ENCODE measurements at regions not wholly inside any gene's neighbourhood (a gene's known extent, or its start where the extent isn't known, plus 50 kb on each side); places are given as distances from the start of the nearest gene placed in this dataset.

GRCh38 chr1:209406168-209406567 is 177.3 kb upstream of the CAMK1G start (continued):
- TF ChIP-seq ZNF280D (tag by site-specific recombination; IDR thresholded peaks at IDR 0.05) (no peak), SCRT1 (tag by site-specific recombination; IDR thresholded peaks at IDR 0.05; ENCODE audit: borderline replicate concordance) (no peak), ZSCAN16 (tag by site-specific recombination; IDR thresholded peaks at IDR 0.05) (no peak), ZNF488 (tag by site-specific recombination; IDR thresholded peaks at IDR 0.05) (no peak), CTCF (tag by site-specific recombination; IDR thresholded peaks at IDR 0.05) (no peak)

- TF ChIP-seq SCRT1 (tag by site-specific recombination; IDR thresholded peaks at IDR 0.05; ENCODE audit: borderline replicate concordance) (no peak), ZNF704 (tag by site-specific recombination; IDR thresholded peaks at IDR 0.05) (no peak), ZNF311 (tag by site-specific recombination; IDR thresholded peaks at IDR 0.05; ENCODE audit: borderline replicate concordance) (no peak), SP7 (tag by site-specific recombination; IDR thresholded peaks at IDR 0.05) (no peak), ZNF513 (tag by site-specific recombination; IDR thresholded peaks at IDR 0.05) (no peak), ZNF529 (tag by site-specific recombination; IDR thresholded peaks at IDR 0.05; ENCODE audit: insufficient replicate concordance) (no peak), ZNF654 (tag by site-specific recombination; IDR thresholded peaks at IDR 0.05; ENCODE audit: low read depth) (no peak), KLF10 (tag by site-specific recombination; IDR thresholded peaks at IDR 0.05) (no peak), EGR2 (tag by site-specific recombination; IDR thresholded peaks at IDR 0.05; ENCODE audit: low read depth) (no peak), ZBTB11 (tag by site-specific recombination; conservative IDR thresholded peaks at IDR 0.05; ENCODE audit: low read depth) (no peak), ZNF555 (tag by site-specific recombination; conservative IDR thresholded peaks at IDR 0.05) (no peak), ZNF596 (tag by site-specific recombination; IDR thresholded peaks at IDR 0.05) (no peak), MYNN (tag by site-specific recombination; IDR thresholded peaks at IDR 0.05; ENCODE audit: borderline replicate concordance) (no peak), ZNF239 (tag by site-specific recombination; IDR thresholded peaks at IDR 0.05) (no peak), ZNF37A (tag by site-specific recombination; IDR thresholded peaks at IDR 0.05) (no peak), ZBTB44 (tag by site-specific recombination; IDR thresholded peaks at IDR 0.05) (no peak), SP2 (tag by site-specific recombination; IDR thresholded peaks at IDR 0.05) (no peak)
- POLR2A ChIA-PET: no interaction called here
These were observed 176.9 kb upstream of the CAMK1G start for GRCh38 chr1:209406595-209406994.

More at GRCh38 chr1:209406595-209406994, 176.9 kb upstream of the CAMK1G start:
- Histone ChIP-seq H3K9me3 (ENCODE audit: control insufficient read depth, insufficient read depth, low read depth, low read length) (no peaks in the 10 kb centered on the region), H3K36me3 (ENCODE audit: control insufficient read depth in 2 of 2, insufficient read depth in 1 of 2, low read length in 2 of 2) (no peaks in the 10 kb centered on the region), H3K4me1 (ENCODE audit: control insufficient read depth, insufficient read depth, low read length) (0 out of 2 replicates have a peak, but pooled peaks cover 2% of the 10 kb centered on the region), H3K27ac (ENCODE audit: extremely low read depth, low read depth, low read length) (no peak overlapping the region), H3K4me3 (ENCODE audit: low read depth, low read length) (no peak overlapping the region)
- CTCF ChIA-PET: interaction anchor here (0.6 to 1.3 kb wide), 3 partner anchors 22 to 157 kb away, joined by 3 to 4 read pairs (median 4); no protein-coding TSS in a partner anchor
